NCI-H510A treated with DMSO at 0.1 percent for 48 hours (cell line): ENCODE measurements at regions not wholly inside any gene's neighbourhood (a gene's known extent, or its start where the extent isn't known, plus 50 kb on each side); places are given as distances from the start of the nearest gene placed in this dataset.
A peak's percentile ranks its signal among the peaks of the same experiment; 100 is the strongest.
"Not testable (repeated sequence)": the region's sequence is repeated elsewhere in the genome, so short reads cannot be mapped to it uniquely, and the experiment has no call there.

ENCODE experiments used
- DNase-seq: peaks from one replicate; lab custom pipeline; 2025; lab: John Stamatoyannopoulos, UW

DNA sequence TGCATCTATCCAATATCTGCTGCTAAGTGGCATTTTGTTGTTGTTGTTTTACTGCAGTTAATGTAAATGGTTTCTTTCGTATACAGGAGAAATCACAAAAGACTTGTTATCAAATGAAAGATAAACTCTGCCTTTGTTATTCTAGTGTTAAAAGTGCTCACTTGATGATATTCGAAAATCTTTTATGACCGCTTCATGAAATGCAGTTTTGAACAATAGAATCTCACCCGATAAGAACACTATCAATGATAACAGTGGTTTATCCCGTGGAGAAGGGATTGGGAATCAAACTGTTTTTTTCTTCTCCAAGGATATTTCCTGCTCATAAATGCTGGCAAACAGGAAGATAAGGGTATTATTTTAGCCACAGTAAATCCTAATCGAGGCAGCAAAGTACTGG is 1366.3 kb downstream of the OLFM4 start:
- DNase-seq: no peak

DNA sequence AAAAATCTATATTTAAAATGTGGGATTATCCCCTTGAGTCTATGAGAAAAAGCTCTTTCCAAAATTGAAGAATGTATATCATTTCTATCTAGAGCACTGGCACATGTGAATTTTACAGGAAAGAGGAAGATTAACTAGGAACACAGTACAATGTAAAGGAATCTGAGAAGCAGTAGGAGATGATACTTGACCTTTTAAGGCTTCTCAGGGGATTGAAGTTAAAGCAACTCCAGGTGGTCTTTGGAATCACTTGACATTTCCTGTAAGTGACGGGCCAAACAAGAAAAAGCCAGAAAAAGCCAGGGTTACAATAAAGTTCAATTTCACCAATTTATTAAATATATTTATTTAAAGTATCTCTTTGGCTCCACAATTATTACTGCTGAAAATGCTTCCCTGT is 1373.9 kb downstream of the OLFM4 start:
- DNase-seq: no peak

DNA sequence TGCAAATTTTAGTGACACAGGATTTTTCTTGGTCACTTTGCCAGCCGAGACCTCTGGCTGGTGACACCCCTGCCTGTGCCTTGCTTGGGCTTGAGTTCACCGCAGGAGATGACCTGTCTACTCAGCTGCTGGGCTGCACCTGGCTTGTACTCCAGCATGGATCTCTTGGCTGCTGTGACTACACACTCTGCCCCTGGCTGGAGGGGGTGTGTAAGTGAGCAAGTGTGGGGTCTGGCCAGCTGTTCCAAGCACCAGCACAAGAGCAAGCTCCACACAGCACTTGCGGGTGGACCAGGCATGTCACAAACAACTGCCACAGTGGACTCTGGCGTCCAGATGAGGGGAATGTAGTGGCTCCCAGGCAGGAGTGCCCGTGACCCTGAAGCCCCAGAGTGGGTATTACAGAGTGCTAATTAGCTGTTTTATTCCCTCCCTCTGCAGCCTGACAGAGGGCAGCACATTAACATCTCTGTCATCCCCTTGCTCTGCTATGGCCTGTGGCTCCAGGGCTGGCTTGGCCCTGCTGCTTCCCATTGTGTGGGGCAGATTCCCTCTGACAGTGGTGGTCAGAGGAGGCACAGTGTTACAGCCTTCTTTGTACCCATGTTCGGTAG is 1387.2 kb downstream of the OLFM4 start:
- DNase-seq: no peak

DNA sequence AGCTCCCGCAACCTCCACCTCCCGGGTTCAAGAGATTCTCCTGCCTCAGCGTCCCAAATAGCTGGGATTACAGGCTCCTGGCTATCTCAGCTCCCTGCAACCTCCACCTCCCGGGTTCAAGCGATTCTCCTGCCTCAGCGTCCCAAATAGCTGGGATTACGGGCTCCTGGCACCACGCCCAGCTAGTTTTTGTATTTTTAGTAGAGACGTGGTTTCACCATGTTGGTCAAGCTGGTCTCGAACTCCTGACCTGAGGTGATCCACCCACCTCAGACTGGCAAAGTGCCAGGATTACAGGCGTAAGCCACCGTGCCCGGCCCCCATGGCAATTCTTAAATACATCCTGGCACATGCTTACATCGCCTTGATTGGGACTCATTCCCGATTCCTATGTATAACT is 1394.3 kb downstream of the OLFM4 start:
- not testable (repeated sequence) for DNase-seq

DNA sequence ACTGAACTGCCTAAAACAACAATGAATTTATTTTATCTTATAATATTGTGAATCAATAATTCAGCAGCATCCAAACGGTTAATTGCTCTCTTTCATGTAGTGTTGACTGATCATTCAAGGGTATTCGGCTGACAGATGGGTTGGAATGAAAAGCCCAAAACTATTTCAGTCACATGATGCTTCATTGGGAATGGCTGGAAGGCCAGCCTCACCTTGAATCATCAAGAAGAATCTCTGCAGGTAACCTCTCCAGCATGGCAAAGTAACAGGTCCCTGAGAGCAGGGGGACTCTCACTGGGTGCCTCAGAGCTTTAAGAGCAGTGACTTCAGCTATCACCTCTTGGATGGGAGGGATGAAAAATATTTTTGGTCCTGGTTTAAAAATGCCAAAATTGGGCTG is 1395.7 kb downstream of the OLFM4 start:
- no peak for DNase-seq

DNA sequence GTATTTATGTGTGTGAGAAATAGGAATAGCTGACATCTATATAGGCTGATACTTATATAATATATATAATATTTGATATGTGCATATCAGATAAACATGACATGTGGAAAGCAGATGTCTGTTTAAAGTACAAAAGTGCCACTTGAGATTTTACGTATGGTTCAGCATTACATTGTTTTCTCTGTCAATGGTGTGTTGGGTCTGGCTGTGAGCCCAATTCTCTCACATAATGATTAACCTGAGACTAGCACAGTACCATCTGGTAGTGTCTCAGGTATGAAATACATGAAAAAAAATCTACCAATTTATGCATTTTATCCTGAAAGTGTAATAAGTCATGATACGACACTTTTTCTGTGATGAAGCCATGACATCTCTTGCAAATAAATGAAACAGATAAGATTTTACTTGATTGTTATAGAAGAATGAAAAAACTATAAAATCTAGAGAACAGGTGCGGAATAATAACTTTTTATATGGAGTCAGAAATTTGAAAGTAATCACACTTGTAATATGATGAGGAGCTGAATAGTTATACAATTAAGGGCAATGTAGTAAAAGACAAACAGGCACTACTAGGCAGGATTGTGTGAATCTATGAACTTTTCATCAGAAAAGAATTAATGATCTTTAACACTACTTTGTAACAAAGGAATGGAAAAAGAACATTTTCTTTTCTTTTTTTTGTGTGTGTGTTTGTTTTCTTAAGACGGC is 1405.0 kb downstream of the OLFM4 start:
- peak; percentile 83 for DNase-seq

DNA sequence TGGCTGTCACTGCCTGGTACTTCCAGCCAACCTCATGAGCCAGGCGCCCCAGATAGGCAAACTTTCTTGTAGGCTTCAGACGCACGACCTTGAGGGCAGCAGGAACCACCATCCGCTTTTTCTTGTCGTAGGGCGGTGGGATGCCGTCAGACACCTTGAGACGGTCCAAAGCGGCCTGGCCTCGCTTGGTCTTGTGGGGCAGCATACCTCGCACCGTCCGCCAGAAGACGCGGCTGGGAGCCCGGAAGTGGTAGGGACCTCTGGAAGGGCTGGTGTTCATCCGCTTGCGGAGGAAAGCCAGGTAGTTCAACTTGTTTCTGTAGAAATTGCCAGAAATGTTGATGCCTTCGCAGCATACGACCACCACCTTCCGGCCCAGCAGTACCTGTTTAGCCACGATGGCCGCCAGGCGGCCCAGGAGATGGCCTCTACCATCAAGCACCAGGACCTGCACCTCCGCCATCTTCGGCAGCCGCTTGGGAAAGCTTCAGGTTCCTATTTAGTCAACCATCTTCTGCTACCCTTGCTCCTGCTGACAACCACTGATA is 1412.3 kb downstream of the OLFM4 start:
- not testable (repeated sequence) for DNase-seq

DNA sequence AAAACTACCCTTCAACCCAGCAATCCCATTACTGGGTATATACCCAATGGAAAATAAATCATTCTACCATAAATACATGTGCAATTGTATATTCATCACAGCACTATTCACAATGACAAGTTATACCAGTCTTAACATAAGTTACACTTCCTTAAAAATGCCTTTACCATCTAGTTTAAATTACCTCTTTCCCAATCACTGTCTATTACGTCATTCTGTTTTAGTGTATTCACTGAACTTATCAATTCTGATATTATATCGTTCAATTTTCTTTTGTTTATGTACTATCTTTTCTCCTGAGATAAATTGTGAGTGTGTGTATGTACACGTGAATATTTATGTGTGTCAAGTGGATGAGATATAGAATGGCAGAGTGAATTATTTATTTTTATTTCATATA is 1416.8 kb downstream of the OLFM4 start:
- DNase-seq: no peak

DNA sequence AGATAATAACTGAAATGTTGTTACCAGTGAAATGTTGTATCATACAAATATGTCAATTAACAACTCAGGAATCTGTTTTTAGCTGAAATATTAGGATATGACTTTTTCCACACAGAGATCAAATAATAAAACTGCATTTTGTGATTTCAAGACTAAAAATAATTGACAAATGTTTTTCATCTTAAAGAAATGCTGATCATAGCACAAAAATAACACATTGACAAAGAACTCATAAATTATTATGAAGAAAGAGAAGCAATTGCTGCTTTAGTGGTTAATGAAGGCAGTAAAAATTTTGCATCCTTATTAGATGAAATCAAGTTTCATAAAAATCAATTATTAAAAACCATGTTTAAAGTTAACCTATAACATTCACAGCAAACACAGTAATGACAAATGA is 1417.3 kb downstream of the OLFM4 start:
- no peak for DNase-seq

DNA sequence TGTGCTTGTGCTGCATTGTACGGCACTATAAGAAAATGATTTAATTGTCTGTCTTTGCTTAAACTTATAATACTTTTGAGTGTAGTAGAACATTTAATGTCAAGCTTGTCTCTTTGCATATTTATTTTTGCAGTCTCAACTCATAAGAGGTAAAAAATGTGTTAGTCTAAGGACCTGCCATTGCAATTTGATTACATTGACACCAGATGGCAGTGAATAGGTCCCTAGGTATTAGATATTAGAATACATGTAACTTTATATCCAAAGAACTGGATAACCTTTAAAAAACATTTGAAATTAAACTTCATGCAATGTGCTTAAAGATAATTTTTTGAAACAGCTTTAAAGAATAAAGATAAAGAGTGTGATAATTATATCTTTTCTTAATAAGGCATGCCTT is 1421.3 kb downstream of the OLFM4 start:
- no peak for DNase-seq

DNA sequence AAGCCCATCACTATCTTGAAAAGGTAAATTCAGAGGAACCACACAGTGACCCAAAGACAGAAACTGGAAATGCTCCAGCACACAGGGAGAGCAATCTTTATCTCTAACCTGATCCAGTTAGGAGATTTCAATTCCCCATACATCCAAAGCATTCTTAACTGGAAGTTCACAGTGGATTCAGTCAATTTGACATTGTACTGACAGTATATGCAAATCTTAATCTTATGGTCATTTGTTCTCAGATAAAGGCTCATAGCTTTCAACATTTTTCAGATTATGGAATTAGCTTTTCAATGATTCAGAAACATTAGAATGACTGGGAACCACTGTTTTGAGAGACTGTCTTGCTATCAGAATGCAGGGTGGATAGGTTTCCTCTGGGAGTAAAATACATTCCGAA is 1455.6 kb downstream of the OLFM4 start:
- DNase-seq: no peak

DNA sequence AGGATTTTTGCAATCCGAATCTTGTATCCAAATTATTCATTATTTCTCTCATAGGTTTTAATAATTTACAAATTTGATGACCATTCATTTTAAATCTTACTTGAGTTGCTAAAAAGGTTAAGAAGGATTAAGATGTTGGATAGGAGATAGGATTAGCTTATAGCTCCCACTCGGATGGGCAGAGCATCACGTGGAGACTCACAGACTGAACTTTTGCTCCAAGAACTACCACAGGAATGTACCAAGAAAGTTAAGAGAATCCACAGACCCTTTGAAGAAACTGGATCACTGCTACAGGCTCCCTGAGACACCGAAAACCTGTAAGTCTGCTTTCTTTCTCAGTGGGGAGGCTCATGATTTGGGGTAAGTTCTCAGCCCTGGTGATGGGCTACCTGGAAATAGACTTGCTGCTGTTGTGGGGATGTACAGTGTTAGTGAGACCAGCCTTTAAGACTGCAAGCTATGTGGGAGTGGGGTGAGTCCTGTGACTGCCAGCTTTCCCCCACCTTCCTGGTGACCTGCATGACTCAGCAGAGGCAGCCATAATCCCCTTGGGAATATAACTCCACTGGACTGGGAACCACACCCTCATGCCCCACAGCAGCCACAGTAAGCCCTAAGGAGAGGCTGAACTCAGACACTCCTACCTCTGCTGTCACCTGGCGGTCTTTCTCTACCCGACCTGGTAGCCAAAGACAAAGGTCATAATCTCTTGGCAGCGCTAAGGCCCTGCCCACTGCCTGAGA is 1458.0 kb downstream of the OLFM4 start:
- DNase-seq: no peak

DNA sequence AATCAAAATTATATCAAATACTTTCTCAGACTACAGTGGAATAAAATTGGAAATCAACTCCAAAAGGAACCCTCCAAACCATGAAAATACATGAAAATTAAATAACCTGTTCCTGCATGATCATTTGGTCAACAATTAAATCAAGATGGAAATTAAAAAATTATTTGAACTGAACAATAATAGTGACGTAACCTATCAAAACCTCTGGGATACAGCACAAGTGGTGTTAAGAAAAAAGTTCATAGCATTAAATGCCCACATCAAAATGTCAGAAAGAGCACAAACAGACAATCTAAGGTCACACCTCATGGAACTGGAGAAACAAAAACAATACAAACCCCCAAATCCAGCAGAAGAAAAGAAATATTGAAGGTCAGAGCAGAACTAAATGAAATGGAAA is 1460.7 kb downstream of the OLFM4 start:
- no peak for DNase-seq

DNA sequence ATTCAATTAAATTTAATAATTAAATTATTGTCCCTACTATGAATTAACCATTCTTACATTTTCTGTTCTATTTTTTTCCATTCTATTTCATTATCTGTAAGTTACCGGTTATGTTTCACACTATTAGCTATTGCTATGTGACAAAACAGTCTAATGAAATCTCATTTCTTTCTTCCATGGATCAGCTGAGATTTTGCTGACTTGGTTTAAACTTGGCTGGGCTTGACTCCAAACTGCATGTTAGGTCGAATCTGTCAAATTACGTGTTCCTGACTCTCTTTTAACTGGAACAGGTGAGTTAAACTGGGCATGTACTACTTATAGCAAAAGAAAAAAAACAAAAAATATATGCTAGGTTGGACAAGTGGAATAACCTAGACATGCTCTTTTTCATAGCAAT is 1464.4 kb downstream of the OLFM4 start:
- no peak for DNase-seq

DNA sequence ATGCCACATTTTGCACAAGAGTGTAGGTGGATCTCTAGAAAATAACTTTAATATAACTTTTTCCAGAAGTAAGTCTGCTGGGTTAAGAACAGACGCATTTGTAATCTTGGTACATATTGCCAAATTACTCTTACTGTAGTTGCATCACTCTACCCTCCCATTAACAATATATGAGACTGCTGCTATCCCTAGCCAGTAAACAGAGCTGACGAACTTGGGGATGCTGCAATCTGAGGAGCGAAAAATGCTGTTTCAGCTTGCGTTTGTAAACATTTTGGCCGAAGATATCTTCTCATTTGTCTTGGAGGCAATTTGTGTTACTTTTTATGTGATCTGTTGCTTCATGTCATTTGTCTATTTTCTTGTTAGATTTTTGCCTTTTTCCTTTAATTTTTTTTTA is 1482.8 kb downstream of the OLFM4 start:
- no peak for DNase-seq

DNA sequence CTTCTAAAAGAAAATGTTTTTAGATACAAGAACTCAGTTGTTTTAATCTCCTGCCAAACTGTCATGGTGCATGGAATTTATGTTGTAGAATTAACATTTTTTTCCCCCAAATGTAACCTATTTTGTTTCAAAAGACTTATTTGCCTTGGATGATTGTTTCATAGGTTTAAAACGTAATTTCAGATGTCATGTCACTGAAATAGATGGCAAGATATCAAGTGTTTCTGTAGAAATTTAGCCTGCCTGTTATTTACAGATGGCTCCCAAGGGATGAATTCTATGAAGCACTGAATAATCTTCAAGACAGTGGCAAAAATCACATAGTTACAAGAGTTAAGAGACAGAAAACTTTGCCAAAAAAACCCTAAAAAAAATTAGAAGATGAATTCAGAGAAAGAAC is 1484.6 kb downstream of the OLFM4 start:
- no peak for DNase-seq

DNA sequence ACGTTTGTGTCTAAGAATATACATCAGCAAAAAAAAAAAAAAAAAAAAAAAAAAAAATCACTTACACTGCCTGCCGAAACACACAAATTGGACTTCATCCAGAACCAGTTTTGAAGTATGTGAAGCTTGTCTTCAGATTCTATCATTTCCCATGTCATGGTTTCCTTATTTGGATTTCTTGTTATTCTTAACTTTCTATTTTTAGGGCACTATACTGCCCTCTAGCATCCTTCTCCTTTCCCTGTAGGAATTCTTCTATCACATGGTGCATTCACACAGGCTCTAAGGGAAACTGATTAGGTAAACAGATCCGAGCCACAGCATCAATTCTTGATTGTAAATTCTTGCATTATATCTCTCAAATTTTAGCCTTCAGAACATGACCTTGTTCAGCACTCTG is 1507.5 kb downstream of the OLFM4 start:
- peak; percentile 5 for DNase-seq

DNA sequence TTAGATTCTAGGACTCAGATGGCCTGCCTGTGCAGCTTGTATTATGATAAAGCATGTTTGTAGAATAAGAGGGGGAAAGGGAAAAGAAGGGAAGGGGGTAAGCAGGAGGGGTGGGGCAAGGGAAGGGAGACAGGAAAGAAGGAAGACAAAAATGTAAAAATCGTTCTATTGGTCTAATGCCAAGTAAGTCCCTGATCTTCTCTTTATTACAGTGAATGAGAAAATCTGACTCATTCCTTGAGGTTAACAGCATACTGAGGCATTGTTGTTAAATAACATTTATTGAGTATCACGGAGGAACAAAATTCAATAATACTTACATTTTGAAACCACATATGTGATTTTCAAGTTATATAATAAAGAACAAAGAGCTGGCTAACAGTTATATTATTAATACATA is 1534.7 kb downstream of the OLFM4 start:
- DNase-seq: no peak

DNA sequence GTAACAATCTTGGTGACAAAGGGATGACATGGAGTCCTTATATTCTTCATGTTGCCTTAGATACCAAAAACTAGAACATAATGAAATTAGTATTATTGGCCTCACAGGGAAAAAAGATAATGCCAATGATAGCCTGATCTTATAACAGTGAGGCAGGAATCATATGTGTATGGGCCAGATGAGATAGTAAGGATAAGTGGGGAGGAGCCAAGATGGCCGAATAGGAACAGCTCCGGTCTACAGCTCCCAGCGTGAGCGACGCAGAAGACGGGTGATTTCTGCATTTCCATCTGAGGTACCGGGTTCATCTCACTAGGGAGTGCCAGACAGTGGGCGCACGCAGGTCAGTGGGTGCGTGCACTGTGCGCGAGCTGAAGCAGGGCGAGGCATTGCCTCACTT is 1543.4 kb downstream of the OLFM4 start:
- DNase-seq: peak; percentile 38

DNA sequence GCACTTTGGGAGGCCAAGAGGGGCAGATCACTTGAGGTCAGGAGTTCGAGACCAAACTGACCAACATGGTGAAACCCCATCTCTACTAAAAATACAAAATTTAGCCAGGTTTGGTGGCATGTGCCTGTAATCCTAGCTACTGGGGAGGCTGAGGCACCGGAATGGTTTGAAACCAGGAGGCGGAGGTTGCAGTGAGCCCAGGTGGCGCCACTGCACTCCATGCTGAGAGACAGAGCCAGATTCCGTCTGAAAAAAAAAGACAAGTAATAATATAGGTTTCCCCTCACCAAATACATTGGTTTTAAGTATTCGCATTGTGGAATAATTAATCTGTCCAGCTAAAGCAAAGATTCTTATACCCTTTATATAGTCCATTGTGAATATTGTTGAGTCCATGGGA is 1544.6 kb downstream of the OLFM4 start:
- no peak for DNase-seq

DNA sequence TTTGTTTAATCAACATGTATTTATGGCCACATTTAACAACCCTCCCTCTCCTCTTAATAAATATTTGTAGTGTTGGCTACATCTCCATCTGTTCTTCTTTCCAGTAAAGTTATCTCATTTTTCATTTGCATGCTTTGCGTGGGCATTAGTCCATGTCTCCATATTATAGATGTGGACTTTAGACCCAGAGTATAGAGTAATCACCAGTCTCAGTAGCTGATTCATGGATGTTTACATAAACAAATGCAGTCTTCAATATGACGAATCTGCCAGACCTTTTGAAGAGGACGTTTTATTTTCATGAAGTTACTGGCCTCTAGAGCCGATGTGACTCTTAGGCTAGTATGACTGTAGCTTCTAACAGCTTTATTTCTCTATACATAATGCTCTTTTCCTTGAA is 1546.2 kb downstream of the OLFM4 start:
- peak; percentile 8 for DNase-seq

DNA sequence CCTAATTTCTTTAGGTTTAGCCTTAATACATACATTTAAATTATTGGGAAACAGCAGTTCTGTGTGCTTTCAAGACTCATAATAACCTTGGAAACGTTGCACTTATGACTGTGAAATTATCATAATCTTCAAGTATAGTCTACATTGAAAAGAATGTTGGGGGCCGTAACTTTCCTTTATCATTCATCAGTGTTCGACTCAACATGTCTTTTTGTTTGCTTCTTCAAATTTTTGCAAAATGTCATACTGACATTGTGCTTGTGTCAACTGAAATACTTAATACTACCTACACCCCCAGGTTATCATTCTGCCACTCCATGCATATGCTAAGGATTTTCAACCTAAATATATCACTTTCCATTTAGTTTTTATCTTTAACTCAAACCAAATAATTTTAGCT is 1562.9 kb downstream of the OLFM4 start:
- no peak for DNase-seq

DNA sequence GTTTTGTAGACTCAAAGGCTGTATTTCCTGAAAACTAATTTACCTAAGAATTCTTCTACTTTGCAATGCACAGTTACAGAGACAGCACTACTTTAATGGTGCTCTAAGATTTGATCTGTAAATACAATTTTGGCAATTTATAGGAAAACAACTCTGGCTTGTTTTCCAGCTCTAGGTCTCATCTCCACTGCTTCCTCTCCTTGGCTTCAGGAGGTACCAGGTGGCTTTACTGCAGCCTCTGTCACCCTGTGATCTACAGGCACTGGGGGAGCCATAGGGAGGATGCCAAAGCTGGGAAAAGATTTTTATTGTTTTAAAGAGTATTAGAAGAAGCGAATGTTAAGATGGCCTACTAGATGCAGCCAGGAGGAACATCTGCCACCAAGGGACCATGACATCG is 1563.6 kb downstream of the OLFM4 start:
- DNase-seq: no peak
